ENCODE measurements at regions not wholly inside any gene's neighbourhood (a gene's known extent, or its start where the extent isn't known, plus 50 kb on each side); places are given as distances from the start of the nearest gene placed in this dataset.

GRCh38 chr5:111983459-111983858 lies 226.5 kb upstream of the NREP start:
- H3K4me3 ChIP-seq (ENCODE audit: control insufficient read depth, low read depth, low read length) = no peak overlapping the region
- no peak for TF ChIP-seq CTCF (IDR thresholded peaks at IDR 0.05; ENCODE audit: control insufficient read depth, insufficient read depth, low read depth, low read length, missing control alignments)
- DNase-seq (ENCODE audit: low read depth) = no peak

GRCh38 chr5:111977436-111977829 lies 220.4 kb upstream of the NREP start:
- DNase-seq (ENCODE audit: low read depth) = no peak
- no peak for TF ChIP-seq CTCF (IDR thresholded peaks at IDR 0.05; ENCODE audit: control insufficient read depth, insufficient read depth, low read depth, low read length, missing control alignments)
- H3K4me3 ChIP-seq (ENCODE audit: control insufficient read depth, low read depth, low read length) = no peak overlapping the region

DNA sequence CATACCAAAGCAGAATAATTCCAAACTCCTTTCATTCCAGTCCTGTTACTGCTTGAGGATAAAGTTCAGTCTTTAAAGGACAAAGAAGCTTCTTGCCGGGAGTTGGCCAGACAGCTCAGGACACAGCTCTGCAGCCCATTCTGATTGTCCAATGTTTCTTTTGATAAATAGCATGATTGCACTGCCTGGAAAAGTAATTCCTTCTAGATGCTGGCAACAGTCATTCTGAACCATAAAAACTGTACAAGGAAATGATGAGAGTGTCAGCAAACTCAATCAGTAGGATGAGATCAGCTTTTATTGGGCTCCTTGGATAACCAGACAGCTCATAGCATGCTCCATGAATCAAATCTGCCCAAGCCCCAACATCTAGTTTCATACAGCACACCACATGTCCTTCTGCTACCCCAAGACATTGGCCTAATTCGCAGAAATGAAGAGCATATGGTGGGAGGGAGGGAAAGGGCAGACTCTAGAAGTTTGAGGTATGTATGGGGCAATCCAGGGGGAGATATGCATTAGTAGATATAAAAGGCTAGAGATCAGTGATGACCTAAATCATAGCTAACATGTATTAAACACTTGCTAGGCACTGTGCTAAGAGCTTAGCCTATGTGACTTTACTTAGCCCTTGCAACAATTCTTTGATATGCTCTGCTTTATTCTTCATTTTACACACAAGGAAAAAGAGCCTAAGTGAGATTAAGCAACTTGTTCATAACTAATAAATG lies 219.9 kb upstream of the NREP start:
- no peak for TF ChIP-seq CTCF (IDR thresholded peaks at IDR 0.05; ENCODE audit: control insufficient read depth, insufficient read depth, low read depth, low read length, missing control alignments)
- no peak overlapping the region for H3K4me3 ChIP-seq (ENCODE audit: control insufficient read depth, low read depth, low read length)
- DNase-seq (ENCODE audit: low read depth) = peak; percentile 76

DNA sequence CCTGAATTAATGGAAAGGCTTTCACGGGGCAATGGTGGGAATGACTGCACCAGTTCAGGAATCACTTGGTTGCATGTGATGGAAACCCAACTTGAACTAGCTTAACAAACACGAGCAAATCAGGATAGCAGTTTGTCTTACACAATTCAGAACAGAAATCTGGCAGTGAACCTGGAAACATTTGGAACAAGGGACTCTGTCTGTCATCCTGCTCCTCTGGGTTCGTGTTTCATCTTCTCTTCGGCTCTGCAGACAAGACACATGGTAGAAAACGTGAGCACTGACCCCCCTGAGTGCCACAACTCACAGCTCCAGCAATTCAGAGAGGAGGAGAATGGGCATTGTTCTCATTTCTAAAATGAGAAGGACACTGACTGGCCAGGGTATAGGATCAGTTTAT lies 218.1 kb upstream of the NREP start:
- no peak overlapping the region for H3K4me3 ChIP-seq (ENCODE audit: control insufficient read depth, low read depth, low read length)
- no peak for TF ChIP-seq CTCF (IDR thresholded peaks at IDR 0.05; ENCODE audit: control insufficient read depth, insufficient read depth, low read depth, low read length, missing control alignments)
- no peak for DNase-seq (ENCODE audit: low read depth)

GRCh38 chr5:111973961-111974360 lies 217.0 kb upstream of the NREP start:
- TF ChIP-seq CTCF (IDR thresholded peaks at IDR 0.05; ENCODE audit: control insufficient read depth, insufficient read depth, low read depth, low read length, missing control alignments) = no peak
- no peak for DNase-seq (ENCODE audit: low read depth)
- H3K4me3 ChIP-seq (ENCODE audit: control insufficient read depth, low read depth, low read length) = no peak overlapping the region

GRCh38 chr5:111972548-111972947 lies 215.6 kb upstream of the NREP start:
- no peak for DNase-seq (ENCODE audit: low read depth)
- no peak overlapping the region for H3K4me3 ChIP-seq (ENCODE audit: control insufficient read depth, low read depth, low read length)
- TF ChIP-seq CTCF (IDR thresholded peaks at IDR 0.05; ENCODE audit: control insufficient read depth, insufficient read depth, low read depth, low read length, missing control alignments) = no peak

Data from AG09309 (cell line).